ENCODE measurements at regions not wholly inside any gene's neighbourhood (a gene's known extent, or its start where the extent isn't known, plus 50 kb on each side); places are given as distances from the start of the nearest gene placed in this dataset.

- CTCF ChIA-PET = no interaction called here
- no peak overlapping the region for H3K4me3 ChIP-seq (ENCODE audit: low read depth, low read length)
- DNase-seq (ENCODE audit: low read depth, low spot score) = no peak
- POLR2A ChIA-PET = no interaction called here
- TF ChIP-seq, protein P1, sequence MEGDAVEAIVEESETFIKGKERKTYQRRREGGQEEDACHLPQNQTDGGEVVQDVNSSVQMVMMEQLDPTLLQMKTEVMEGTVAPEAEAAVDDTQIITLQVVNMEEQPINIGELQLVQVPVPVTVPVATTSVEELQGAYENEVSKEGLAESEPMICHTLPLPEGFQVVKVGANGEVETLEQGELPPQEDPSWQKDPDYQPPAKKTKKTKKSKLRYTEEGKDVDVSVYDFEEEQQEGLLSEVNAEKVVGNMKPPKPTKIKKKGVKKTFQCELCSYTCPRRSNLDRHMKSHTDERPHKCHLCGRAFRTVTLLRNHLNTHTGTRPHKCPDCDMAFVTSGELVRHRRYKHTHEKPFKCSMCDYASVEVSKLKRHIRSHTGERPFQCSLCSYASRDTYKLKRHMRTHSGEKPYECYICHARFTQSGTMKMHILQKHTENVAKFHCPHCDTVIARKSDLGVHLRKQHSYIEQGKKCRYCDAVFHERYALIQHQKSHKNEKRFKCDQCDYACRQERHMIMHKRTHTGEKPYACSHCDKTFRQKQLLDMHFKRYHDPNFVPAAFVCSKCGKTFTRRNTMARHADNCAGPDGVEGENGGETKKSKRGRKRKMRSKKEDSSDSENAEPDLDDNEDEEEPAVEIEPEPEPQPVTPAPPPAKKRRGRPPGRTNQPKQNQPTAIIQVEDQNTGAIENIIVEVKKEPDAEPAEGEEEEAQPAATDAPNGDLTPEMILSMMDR (IDR thresholded peaks at IDR 0.05; ENCODE audit: insufficient read depth, low read length, missing control alignments) = no peak
Measured at GRCh38 chr2:234853729-234854128, 98.1 kb upstream of the SH3BP4 start.

DNA sequence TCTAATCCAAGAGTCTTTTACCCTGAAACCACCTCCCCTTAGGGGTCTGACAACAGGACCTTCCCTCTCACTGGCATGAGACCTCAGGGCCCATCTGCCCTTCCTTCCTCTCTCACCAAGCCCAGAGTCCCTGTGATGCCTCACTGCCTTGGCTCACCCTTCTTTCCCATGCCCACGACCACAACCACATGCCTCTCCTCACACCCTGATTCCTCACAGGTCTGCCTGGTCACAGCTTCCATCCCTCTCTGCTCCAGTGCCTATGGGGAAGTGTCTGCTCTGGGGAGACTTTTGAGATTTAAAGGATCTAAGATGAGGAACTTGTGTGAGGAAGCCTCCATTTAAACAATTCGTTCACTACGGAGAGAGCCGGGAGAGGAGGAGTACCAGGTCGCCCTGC is 98.9 kb upstream of the SH3BP4 start:
- no peak overlapping the region for H3K4me3 ChIP-seq (ENCODE audit: low read depth, low read length)
- ChIA-PET CTCF (interaction anchor here (0.9 kb wide), 1 partner anchor 9 kb away, joined by 3 read pairs; no protein-coding TSS in a partner anchor), POLR2A (interaction anchor here (0.5 kb wide), 1 partner anchor 170 kb away, joined by 3 read pairs; no protein-coding TSS in a partner anchor)
- TF ChIP-seq, protein P1 (IDR thresholded peaks at IDR 0.05; ENCODE audit: insufficient read depth, low read length, missing control alignments) = no peak
- DNase-seq (ENCODE audit: low read depth, low spot score) = no peak

- H3K4me3 ChIP-seq (ENCODE audit: low read depth, low read length) = no peak overlapping the region
- POLR2A ChIA-PET = no interaction called here
- CTCF ChIA-PET = interaction anchor here (0.9 to 1.9 kb wide), 2 partner anchors 10 to 11 kb away, joined by 3 to 4 read pairs; no protein-coding TSS in a partner anchor
- TF ChIP-seq, protein P1 (IDR thresholded peaks at IDR 0.05; ENCODE audit: insufficient read depth, low read length, missing control alignments) = no peak
- DNase-seq (ENCODE audit: low read depth, low spot score) = no peak
Measured at GRCh38 chr2:234852035-234852434, 99.8 kb upstream of the SH3BP4 start.

- DNase-seq (ENCODE audit: low read depth, low spot score) = no peak
- POLR2A ChIA-PET = no interaction called here
Measured at GRCh38 chr2:234851451-234851850, 100.4 kb upstream of the SH3BP4 start.

DNA sequence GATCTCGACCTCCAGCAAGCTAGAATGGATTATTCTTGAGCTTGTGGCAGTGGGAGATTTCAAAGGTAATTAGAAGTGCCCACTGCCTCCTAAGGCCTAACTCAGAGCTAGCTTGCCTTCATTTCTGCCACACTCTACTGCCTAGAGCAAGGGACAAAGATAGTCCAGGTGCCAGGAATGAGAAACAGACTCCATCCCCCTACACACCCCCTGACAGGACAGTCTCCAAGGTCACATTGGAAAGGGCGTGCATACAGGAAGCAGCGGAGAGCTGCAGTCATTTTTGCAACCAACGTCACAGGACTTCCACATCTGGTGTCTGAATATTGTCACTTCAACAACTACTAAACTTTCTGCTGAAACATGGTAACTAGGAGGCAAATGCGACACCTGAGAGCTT is 101.0 kb upstream of the SH3BP4 start:
- POLR2A ChIA-PET = no interaction called here
- TF ChIP-seq, protein P1 (IDR thresholded peaks at IDR 0.05; ENCODE audit: insufficient read depth, low read length, missing control alignments) = no peak
- no peak for DNase-seq (ENCODE audit: low read depth, low spot score)
- H3K4me3 ChIP-seq (ENCODE audit: low read depth, low read length) = no peak overlapping the region
- CTCF ChIA-PET = interaction anchor here (0.6 to 1.9 kb wide), 4 partner anchors 10 to 266 kb away, joined by 3 to 4 read pairs (median 3); no protein-coding TSS in a partner anchor

More at GRCh38 chr2:234851451-234851850, 100.4 kb upstream of the SH3BP4 start:
- TF ChIP-seq, protein P1 (IDR thresholded peaks at IDR 0.05; ENCODE audit: insufficient read depth, low read length, missing control alignments) = no peak
- CTCF ChIA-PET = interaction anchor here (1.9 kb wide), 1 partner anchor 10 kb away, joined by 4 read pairs; no protein-coding TSS in a partner anchor
- no peak overlapping the region for H3K4me3 ChIP-seq (ENCODE audit: low read depth, low read length)

- no peak for DNase-seq (ENCODE audit: low read depth, low spot score)
- TF ChIP-seq, protein P1 (IDR thresholded peaks at IDR 0.05; ENCODE audit: insufficient read depth, low read length, missing control alignments) = no peak
- ChIA-PET CTCF (interaction anchor here (1.2 kb wide), 1 partner anchor 14 kb away, joined by 3 read pairs; no protein-coding TSS in a partner anchor), POLR2A (no interaction called here)
- no peak overlapping the region for H3K4me3 ChIP-seq (ENCODE audit: low read depth, low read length)
Measured at GRCh38 chr2:234849678-234850077, 102.1 kb upstream of the SH3BP4 start.
